AG20443 (cell line): ENCODE measurements at regions not wholly inside any gene's neighbourhood (a gene's known extent, or its start where the extent isn't known, plus 50 kb on each side); places are given as distances from the start of the nearest gene placed in this dataset.
A peak's percentile ranks its signal among the peaks of the same experiment; 100 is the strongest.

ENCODE experiments used
- DNase-seq: peaks from one replicate; pipeline ENCODE4 v3.0.0; 2012; ENCODE audit warnings: low spot score, mixed read lengths

GRCh38 chr4:186934244-186934643 lies 210.6 kb upstream of the FAT1 start:
- DNase-seq: no peak

GRCh38 chr4:186934841-186935443 lies 211.3 kb upstream of the FAT1 start:
- DNase-seq: no peak

- no peak for DNase-seq
Measured at GRCh38 chr4:186935901-186936300, 212.2 kb upstream of the FAT1 start.

GRCh38 chr4:186936496-186937375 lies 213.1 kb upstream of the FAT1 start:
- DNase-seq: peak; percentile 61

- no peak for DNase-seq
Measured at GRCh38 chr4:186939226-186939625, 215.6 kb upstream of the FAT1 start.

GRCh38 chr4:186939766-186940165 lies 216.1 kb upstream of the FAT1 start:
- DNase-seq: no peak

- no peak for DNase-seq
Measured at GRCh38 chr4:186940476-186940875, 216.8 kb upstream of the FAT1 start.

GRCh38 chr4:186942758-186943377 lies 219.2 kb upstream of the FAT1 start:
- DNase-seq: no peak

GRCh38 chr4:186943411-186943810 lies 219.8 kb upstream of the FAT1 start:
- no peak for DNase-seq

- no peak for DNase-seq
Measured at GRCh38 chr4:186946136-186946535, 222.5 kb upstream of the FAT1 start.

GRCh38 chr4:186946682-186947294 lies 223.1 kb upstream of the FAT1 start:
- peak; percentile 36 for DNase-seq

- DNase-seq: peak; percentile 46
Measured at GRCh38 chr4:186948361-186949242, 224.9 kb upstream of the FAT1 start.

- DNase-seq: no peak
Measured at GRCh38 chr4:186949847-186950246, 226.2 kb upstream of the FAT1 start.

- DNase-seq: no peak
Measured at GRCh38 chr4:186952709-186953108, 229.1 kb upstream of the FAT1 start.

- peak; percentile 64 for DNase-seq
Measured at GRCh38 chr4:186953599-186954260, 230.1 kb upstream of the FAT1 start.

GRCh38 chr4:186954509-186954908 lies 230.9 kb upstream of the FAT1 start:
- DNase-seq: no peak

- DNase-seq: no peak
Measured at GRCh38 chr4:186954956-186955355, 231.3 kb upstream of the FAT1 start.

- DNase-seq: no peak
Measured at GRCh38 chr4:186957952-186958555, 234.4 kb upstream of the FAT1 start.

- DNase-seq: no peak
Measured at GRCh38 chr4:186958726-186959350, 235.2 kb upstream of the FAT1 start.
